Neural progenitor cell (in vitro differentiated cells): ENCODE measurements at regions not wholly inside any gene's neighbourhood (a gene's known extent, or its start where the extent isn't known, plus 50 kb on each side); places are given as distances from the start of the nearest gene placed in this dataset.

Source experiments
- DNase-seq: peaks from one replicate; pipeline ENCODE4 v3.0.0-alpha.2; 2016; ENCODE audit warnings: low spot score
- H2AFZ ChIP-seq: fragments of 200-600 bp; sonication (generic); replicated peaks from 2 replicates; pipeline ENCODE4 v1.6.1; 2016; ENCODE audit warnings: antibody characterized with exemption
- H3F3A ChIP-seq: fragments of 200-600 bp; sonication (generic); 2 replicates; pipeline ENCODE4 v1.6.1; 2016; ENCODE audit warnings: antibody characterized with exemption, low read depth
- H3K27ac ChIP-seq: fragments of 200-600 bp; sonication (generic); 2 replicates; pipeline ENCODE4 v1.5.1; 2016; ENCODE audit warnings: mild to moderate bottlenecking
- H3K27me3 ChIP-seq: fragments of 200-600 bp; sonication (generic); 2 replicates; pipeline ENCODE4 v1.6.1; 2016; ENCODE audit warnings: mild to moderate bottlenecking, moderate library complexity
- H3K36me3 ChIP-seq: fragments of 200-600 bp; sonication (generic); 2 replicates; pipeline ENCODE4 v1.5.1; 2016
- H3K4me1 ChIP-seq: fragments of 200-600 bp; sonication (generic); 2 replicates; pipeline ENCODE4 v1.6.1; 2016; ENCODE audit warnings: mixed run types
- H3K4me2 ChIP-seq: fragments of 200-600 bp; sonication (generic); 2 replicates; pipeline ENCODE4 v1.6.1; 2016
- H3K4me3 ChIP-seq: fragments of 200-600 bp; sonication (generic); 2 replicates; pipeline ENCODE4 v1.5.1; 2016
- H3K79me2 ChIP-seq: fragments of 200-600 bp; sonication (generic); 2 replicates; pipeline ENCODE4 v1.6.1; 2016; ENCODE audit warnings: low read depth
- H3K9ac ChIP-seq: fragments of 200-600 bp; sonication (generic); 2 replicates; pipeline ENCODE4 v1.6.1; 2016
- H3K9me3 ChIP-seq: fragments of 200-600 bp; sonication (generic); 2 replicates; pipeline ENCODE4 v1.5.1; 2016; ENCODE audit warnings: low read depth
- H4K20me1 ChIP-seq: fragments of 200-600 bp; sonication (generic); 2 replicates; pipeline ENCODE4 v1.6.1; 2016; ENCODE audit warnings: low read depth
- H3K27ac Mint-ChIP-seq: 3 replicates; pipeline ENCODE4 v1.8.0; 2021; ENCODE audit warnings: mixed read lengths
- H3K27me3 Mint-ChIP-seq: 2 replicates; pipeline ENCODE4 v1.8.0; 2022; ENCODE audit warnings: low read depth, mild to moderate bottlenecking, inconsistent platforms, moderate library complexity, mixed read lengths; ENCODE audit not compliant: insufficient read depth
- H3K36me3 Mint-ChIP-seq: 3 replicates; pipeline ENCODE4 v1.8.0; 2021; ENCODE audit warnings: mixed read lengths
- H3K4me1 Mint-ChIP-seq: 3 replicates; pipeline ENCODE4 v1.8.0; 2021; ENCODE audit warnings: mixed read lengths
- H3K4me3 Mint-ChIP-seq: 3 replicates; pipeline ENCODE4 v1.8.0; 2021; ENCODE audit warnings: mild to moderate bottlenecking, moderate library complexity, mixed read lengths
- H3K9me3 Mint-ChIP-seq: 3 replicates; pipeline ENCODE4 v1.8.0; 2020; ENCODE audit warnings: mixed read lengths
- EZH2 ChIP-seq: fragments of 200-600 bp; sonication (generic); IDR thresholded peaks from 2 replicates; pipeline ENCODE4 v1.6.1; 2017; ENCODE audit warnings: antibody characterized with exemption, mild to moderate bottlenecking, moderate library complexity
- EZH2phosphoT487 ChIP-seq: fragments of 200-600 bp; sonication (generic); IDR thresholded peaks from 2 replicates; pipeline ENCODE4 v1.6.1; 2017; ENCODE audit warnings: antibody characterized with exemption
- TF ChIP-seq, protein P1 (sequence below): fragments of 200-600 bp; sonication (generic); IDR thresholded peaks from 2 replicates; pipeline ENCODE4 v1.5.1; 2017; ENCODE audit warnings: antibody characterized with exemption, mild to moderate bottlenecking

DNA sequence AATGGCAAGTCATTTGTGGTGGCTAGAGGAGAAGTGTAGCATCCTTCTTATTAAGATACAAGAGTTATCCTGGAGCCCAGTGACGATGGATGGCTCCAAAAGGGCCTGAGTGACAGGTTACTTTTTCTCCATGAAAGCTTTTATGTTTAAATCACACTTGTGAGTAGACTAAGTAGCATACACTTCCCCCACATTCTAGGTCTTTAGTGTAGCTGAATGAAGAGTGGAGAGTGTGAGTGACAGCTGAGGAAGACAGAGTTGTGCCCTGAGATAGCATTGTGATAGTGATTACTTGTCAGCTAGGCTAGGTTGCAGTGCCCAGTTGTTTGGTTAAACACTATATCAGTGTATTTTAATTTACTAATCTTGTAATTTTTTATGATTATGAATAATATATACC lies 337.8 kb downstream of the TENT4A start:
- no peak overlapping the region for H3K4me3 ChIP-seq
- peaks cover 6% of the 10 kb centered on the region for H3K9me3 Mint-ChIP-seq
- H3K4me3 Mint-ChIP-seq, result no peak overlapping the region

DNA sequence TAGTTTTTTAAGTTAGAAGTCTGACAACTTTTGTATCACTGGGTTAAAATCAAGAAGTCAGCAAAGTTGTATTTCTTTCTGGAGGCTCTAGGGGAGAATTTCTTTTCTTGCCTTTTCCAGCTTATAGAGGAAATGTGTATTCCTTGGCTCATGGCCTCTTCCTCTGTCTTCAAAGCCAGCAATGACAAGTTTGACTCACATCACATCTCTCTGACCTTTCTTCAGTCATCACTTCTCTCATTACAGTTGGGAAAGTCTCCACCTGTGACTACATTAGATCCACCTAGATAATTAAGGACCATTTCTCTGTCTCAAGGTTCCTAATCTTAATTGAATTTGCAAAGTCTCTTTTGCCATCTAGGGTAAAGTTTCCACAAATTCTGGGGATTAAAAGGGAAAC lies 339.9 kb downstream of the TENT4A start:
- no peaks in the 10 kb centered on the region for H3K36me3 ChIP-seq
- no peak for DNase-seq
- H3F3A ChIP-seq, result no peaks in the 10 kb centered on the region
- H3K27ac Mint-ChIP-seq, result no peak overlapping the region
- H3K9ac ChIP-seq, result no peak overlapping the region
- no peaks in the 10 kb centered on the region for H3K9me3 ChIP-seq
- no peaks in the 10 kb centered on the region for H4K20me1 ChIP-seq
- H3K4me3 Mint-ChIP-seq, result no peak overlapping the region
- TF ChIP-seq EZH2, result no peak
- TF ChIP-seq, protein P1, sequence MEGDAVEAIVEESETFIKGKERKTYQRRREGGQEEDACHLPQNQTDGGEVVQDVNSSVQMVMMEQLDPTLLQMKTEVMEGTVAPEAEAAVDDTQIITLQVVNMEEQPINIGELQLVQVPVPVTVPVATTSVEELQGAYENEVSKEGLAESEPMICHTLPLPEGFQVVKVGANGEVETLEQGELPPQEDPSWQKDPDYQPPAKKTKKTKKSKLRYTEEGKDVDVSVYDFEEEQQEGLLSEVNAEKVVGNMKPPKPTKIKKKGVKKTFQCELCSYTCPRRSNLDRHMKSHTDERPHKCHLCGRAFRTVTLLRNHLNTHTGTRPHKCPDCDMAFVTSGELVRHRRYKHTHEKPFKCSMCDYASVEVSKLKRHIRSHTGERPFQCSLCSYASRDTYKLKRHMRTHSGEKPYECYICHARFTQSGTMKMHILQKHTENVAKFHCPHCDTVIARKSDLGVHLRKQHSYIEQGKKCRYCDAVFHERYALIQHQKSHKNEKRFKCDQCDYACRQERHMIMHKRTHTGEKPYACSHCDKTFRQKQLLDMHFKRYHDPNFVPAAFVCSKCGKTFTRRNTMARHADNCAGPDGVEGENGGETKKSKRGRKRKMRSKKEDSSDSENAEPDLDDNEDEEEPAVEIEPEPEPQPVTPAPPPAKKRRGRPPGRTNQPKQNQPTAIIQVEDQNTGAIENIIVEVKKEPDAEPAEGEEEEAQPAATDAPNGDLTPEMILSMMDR, result no peak
- no peak for TF ChIP-seq EZH2phosphoT487
- H3K27me3 ChIP-seq, result no peaks in the 10 kb centered on the region
- H3K4me2 ChIP-seq, result no peak overlapping the region
- H3K4me1 Mint-ChIP-seq, result no peaks in the 10 kb centered on the region
- H3K4me3 ChIP-seq, result no peak overlapping the region
- H3K9me3 Mint-ChIP-seq, result peaks cover 6% of the 10 kb centered on the region
- H2AFZ ChIP-seq, result no peak overlapping the region
- H3K36me3 Mint-ChIP-seq, result no peaks in the 10 kb centered on the region
- no peaks in the 10 kb centered on the region for H3K79me2 ChIP-seq
- no peaks in the 10 kb centered on the region for H3K4me1 ChIP-seq
- no peak overlapping the region for H3K27ac ChIP-seq
- no peaks in the 10 kb centered on the region for H3K27me3 Mint-ChIP-seq

More for the DNA sequence above, 337.8 kb downstream of the TENT4A start:
- no peaks in the 10 kb centered on the region for H3K9me3 ChIP-seq
- H4K20me1 ChIP-seq, result no peaks in the 10 kb centered on the region
- H3K27me3 Mint-ChIP-seq, result no peaks in the 10 kb centered on the region
- TF ChIP-seq EZH2 (no peak), EZH2phosphoT487 (no peak)
- TF ChIP-seq, protein P1, result no peak
- no peaks in the 10 kb centered on the region for H3F3A ChIP-seq
- no peak for DNase-seq
- no peak overlapping the region for H2AFZ ChIP-seq
- H3K27ac Mint-ChIP-seq, result no peak overlapping the region
- no peaks in the 10 kb centered on the region for H3K4me1 Mint-ChIP-seq
- no peaks in the 10 kb centered on the region for H3K27me3 ChIP-seq
- no peaks in the 10 kb centered on the region for H3K36me3 ChIP-seq
- H3K4me1 ChIP-seq, result no peaks in the 10 kb centered on the region
- no peak overlapping the region for H3K9ac ChIP-seq
- H3K79me2 ChIP-seq, result no peaks in the 10 kb centered on the region
- H3K27ac ChIP-seq, result no peak overlapping the region
- H3K36me3 Mint-ChIP-seq, result no peaks in the 10 kb centered on the region
- H3K4me2 ChIP-seq, result no peak overlapping the region

DNA sequence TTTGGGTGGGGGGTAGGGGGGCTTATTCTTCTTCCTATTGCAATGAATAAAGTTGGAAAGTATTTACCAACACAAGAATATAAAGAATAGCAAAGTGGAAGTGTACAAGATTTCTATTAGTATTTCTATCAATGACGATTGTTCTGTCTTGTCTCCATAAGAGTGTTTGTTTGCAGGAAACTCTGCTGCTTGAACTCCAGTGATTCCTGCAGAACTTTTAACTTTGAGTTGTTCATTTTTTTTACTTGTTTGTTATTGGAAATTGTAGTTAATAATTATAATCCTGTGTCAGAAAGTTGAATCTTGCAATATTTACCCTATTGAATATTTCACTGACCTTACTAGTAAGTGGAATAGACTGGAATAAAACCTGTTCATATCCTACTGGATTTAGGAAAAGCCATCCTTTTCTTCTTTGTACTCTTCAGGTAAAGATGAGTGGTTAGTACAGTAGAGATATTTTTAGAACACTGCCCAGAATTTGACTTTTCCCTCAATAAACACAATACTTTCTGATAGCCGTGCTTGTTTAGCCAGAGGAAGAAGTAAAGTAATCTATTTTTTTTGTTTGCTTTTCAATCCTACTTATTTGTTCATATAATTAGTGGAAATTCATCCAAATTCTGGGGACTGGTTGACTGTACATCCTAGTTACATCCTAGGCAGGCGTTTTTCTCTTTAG lies 340.4 kb downstream of the TENT4A start:
- Histone ChIP-seq H3K27ac (no peak overlapping the region), H3K27me3 (no peaks in the 10 kb centered on the region), H2AFZ (no peak overlapping the region), H4K20me1 (no peaks in the 10 kb centered on the region), H3K9ac (no peak overlapping the region), H3K79me2 (no peaks in the 10 kb centered on the region), H3K9me3 (no peaks in the 10 kb centered on the region), H3K4me2 (no peak overlapping the region), H3K36me3 (no peaks in the 10 kb centered on the region), H3K4me1 (no peaks in the 10 kb centered on the region), H3F3A (no peaks in the 10 kb centered on the region), H3K4me3 (no peak overlapping the region)
- no peak overlapping the region for H3K27ac Mint-ChIP-seq
- no peaks in the 10 kb centered on the region for H3K27me3 Mint-ChIP-seq
- TF ChIP-seq, protein P1, result no peak
- TF ChIP-seq EZH2, result no peak
- TF ChIP-seq EZH2phosphoT487, result no peak
- peaks cover 6% of the 10 kb centered on the region for H3K9me3 Mint-ChIP-seq
- H3K36me3 Mint-ChIP-seq, result no peaks in the 10 kb centered on the region
- DNase-seq, result no peak
- no peak overlapping the region for H3K4me3 Mint-ChIP-seq
- H3K4me1 Mint-ChIP-seq, result no peaks in the 10 kb centered on the region
